ENCODE measurements at regions not wholly inside any gene's neighbourhood (a gene's known extent, or its start where the extent isn't known, plus 50 kb on each side); places are given as distances from the start of the nearest gene placed in this dataset.

- ATAC-seq (no peak), DNase-seq (no peak)
- peaks cover 0 to 24% (median 14%) of the 10 kb centered on the region in 7 donors for H3K27me3 ChIP-seq
Measured at GRCh38 chr7:27377988-27378387, 135.4 kb downstream of the EVX1 start.

GRCh38 chr7:27382307-27382706 lies 139.7 kb downstream of the EVX1 start:
- Histone ChIP-seq H3K36me3 (no peaks in the 10 kb centered on the region), H3K9me3 (no peaks in the 10 kb centered on the region), H3K27ac (no peak overlapping the region), H3K27me3 (peaks cover 0 to 23% (median 13%) of the 10 kb centered on the region in 7 donors), H3K4me1 (no peaks in the 10 kb centered on the region), H3K4me3 (no peak overlapping the region)
- 88 to 92% methylated on average over 4 of the region's 4 CpGs for WGBS, 2 donors
- ATAC-seq (no peak), DNase-seq (no peak)
- intact Hi-C loops (cut with DNase I): no loop called here
- TF ChIP-seq CTCF (IDR thresholded peaks at IDR 0.05): no peak

More at GRCh38 chr7:27377988-27378387, 135.4 kb downstream of the EVX1 start:
- intact Hi-C loops (cut with DNase I): no loop called here
- Histone ChIP-seq H3K27ac (no peak overlapping the region), H3K36me3 (no peaks in the 10 kb centered on the region), H3K4me3 (no peak overlapping the region), H3K9me3 (no peaks in the 10 kb centered on the region), H3K4me1 (peaks cover 0 to 6% (median 0%) of the 10 kb centered on the region in 9 donors)
- no peak for TF ChIP-seq CTCF (IDR thresholded peaks at IDR 0.05)
- WGBS, 2 donors: 83 to 88% methylated on average over 8 of the region's 8 CpGs

- no peaks in the 10 kb centered on the region for H3K9me3 ChIP-seq
- intact Hi-C loops (cut with DNase I): no loop called here
- H3K4me1 ChIP-seq: peaks cover 0 to 4% (median 0%) of the 10 kb centered on the region in 9 donors
- H3K36me3 ChIP-seq: no peaks in the 10 kb centered on the region
- H3K4me3 ChIP-seq: no peak overlapping the region
- peaks cover 0 to 24% (median 10%) of the 10 kb centered on the region in 7 donors for H3K27me3 ChIP-seq
- DNase-seq: no peak
- 85 to 86% methylated on average over 6 of the region's 6 CpGs for WGBS, 2 donors
- ATAC-seq: no peak
- TF ChIP-seq CTCF (IDR thresholded peaks at IDR 0.05): no peak
- H3K27ac ChIP-seq: no peak overlapping the region
Measured at GRCh38 chr7:27386581-27386980, 144.0 kb downstream of the EVX1 start.

GRCh38 chr7:27387864-27388263 lies 145.3 kb downstream of the EVX1 start:
- intact Hi-C loops (cut with DNase I): no loop called here
- DNase-seq: no peak

More at GRCh38 chr7:27387864-27388263, 145.3 kb downstream of the EVX1 start:
- H3K36me3 ChIP-seq: no peaks in the 10 kb centered on the region
- no peak overlapping the region for H3K4me3 ChIP-seq
- no peak for TF ChIP-seq CTCF (IDR thresholded peaks at IDR 0.05)
- ATAC-seq: no peak
- peaks cover 0 to 24% (median 10%) of the 10 kb centered on the region in 7 donors for H3K27me3 ChIP-seq
- peaks cover 0 to 4% (median 0%) of the 10 kb centered on the region in 9 donors for H3K4me1 ChIP-seq
- no peak overlapping the region for H3K27ac ChIP-seq
- no peaks in the 10 kb centered on the region for H3K9me3 ChIP-seq
- 87 to 91% methylated on average over 4 of the region's 4 CpGs for WGBS, 2 donors
